Ovary (tissue), 7 donors: ENCODE measurements at regions not wholly inside any gene's neighbourhood (a gene's known extent, or its start where the extent isn't known, plus 50 kb on each side); places are given as distances from the start of the nearest gene placed in this dataset.

ENCODE experiments used
- DNase-seq, 5 donors: peaks; one replicate each; pipeline ENCODE4 v3.0.0-alpha.2; 2019 to 2020
- H3K27ac ChIP-seq, 2 donors: fragments of 200-600 bp; one replicate each; pipeline versions ENCODE4 v1.5.1 to v1.8.0; 2019 to 2022
- H3K27me3 ChIP-seq: fragments of 200-600 bp; one replicate; pipeline ENCODE4 v1.8.0; 2022
- H3K36me3 ChIP-seq: fragments of 200-600 bp; sonication (generic); one replicate; pipeline ENCODE4 v1.5.1; 2019
- H3K4me1 ChIP-seq: one replicate; pipeline ENCODE4 v1.8.1; 2013; ENCODE audit warnings: mild to moderate bottlenecking, moderate library complexity; ENCODE audit not compliant: insufficient read depth
- H3K4me3 ChIP-seq: fragments of 200-600 bp; sonication (generic); one replicate; pipeline ENCODE4 v1.5.1; 2017
- H3K9me3 ChIP-seq, 2 donors: fragments of 200-600 bp in 1 of 2; sonication (generic) in 1 of 2; one replicate each; pipeline versions ENCODE4 v1.5.1 to v1.8.1; 2013 to 2019; ENCODE audit warnings: mild to moderate bottlenecking in 1 of 2, moderate library complexity in 1 of 2
- EP300 ChIP-seq: sonication (generic); formaldehyde crosslinking; IDR thresholded peaks from one replicate; pipeline ENCODE4 v1.6.1; 2017; ENCODE audit warnings: antibody characterized with exemption
- POLR2A ChIP-seq: fragments of 450-650 bp; IDR thresholded peaks from one replicate; pipeline ENCODE4 v1.6.1; 2017; ENCODE audit warnings: antibody characterized with exemption, mild to moderate bottlenecking, moderate library complexity
- WGBS, 3 donors: extraction: QIAGEN DNeasy Blood & Tissue Kit in 1 of 3; methylation state at CpG; one replicate each; pipeline versions ENCODE4 v1.1.5 to v1.1.7; 2013 to 2017; 5-methylcytosine and 5-hydroxymethylcytosine counted together
- intact Hi-C, 4 donors: fragments of 100-400 bp; cut with DNase I; formaldehyde crosslinking; loops; one replicate each; pipeline versions ENCODE4 v1.11.0 to v1.15.1; 2022 to 2023
- TF ChIP-seq, protein P1 (sequence below), 3 donors: fragments of 450-650 bp in 2 of 3; fragments of 200-600 bp in 1 of 3; IDR thresholded peaks; one replicate each; pipeline versions ENCODE4 v1.5.1 to v1.8.0; 2016 to 2022; ENCODE audit warnings: antibody characterized with exemption in 3 of 3, mild to moderate bottlenecking in 1 of 3
- donor health status: DM: no; HTN: no; CAD: no; lungs with moderate emphysema.
- donor health status: DM: no; HTN: no; CAD: no.
- donor health status: Bipolar disorder and iron deficiency.
- donor health status: DM: no; HTN: no; CAD: no.
- donor health status: DM: yes; HTN: yes; CAD: no.

GRCh38 chr12:66744461-66744860, 65.6 kb upstream of the GRIP1 start:
- intact Hi-C loops, result no loop called here

GRCh38 chr12:66744956-66745383, 66.1 kb upstream of the GRIP1 start:
- no peak for DNase-seq
- 60 to 62% (median 61%) methylated on average over 3 of the region's 3 CpGs for WGBS, 3 donors

More at GRCh38 chr12:66744461-66744860, 65.6 kb upstream of the GRIP1 start:
- no peak for TF ChIP-seq EP300
- TF ChIP-seq POLR2A, result no peak
- TF ChIP-seq, protein P1, sequence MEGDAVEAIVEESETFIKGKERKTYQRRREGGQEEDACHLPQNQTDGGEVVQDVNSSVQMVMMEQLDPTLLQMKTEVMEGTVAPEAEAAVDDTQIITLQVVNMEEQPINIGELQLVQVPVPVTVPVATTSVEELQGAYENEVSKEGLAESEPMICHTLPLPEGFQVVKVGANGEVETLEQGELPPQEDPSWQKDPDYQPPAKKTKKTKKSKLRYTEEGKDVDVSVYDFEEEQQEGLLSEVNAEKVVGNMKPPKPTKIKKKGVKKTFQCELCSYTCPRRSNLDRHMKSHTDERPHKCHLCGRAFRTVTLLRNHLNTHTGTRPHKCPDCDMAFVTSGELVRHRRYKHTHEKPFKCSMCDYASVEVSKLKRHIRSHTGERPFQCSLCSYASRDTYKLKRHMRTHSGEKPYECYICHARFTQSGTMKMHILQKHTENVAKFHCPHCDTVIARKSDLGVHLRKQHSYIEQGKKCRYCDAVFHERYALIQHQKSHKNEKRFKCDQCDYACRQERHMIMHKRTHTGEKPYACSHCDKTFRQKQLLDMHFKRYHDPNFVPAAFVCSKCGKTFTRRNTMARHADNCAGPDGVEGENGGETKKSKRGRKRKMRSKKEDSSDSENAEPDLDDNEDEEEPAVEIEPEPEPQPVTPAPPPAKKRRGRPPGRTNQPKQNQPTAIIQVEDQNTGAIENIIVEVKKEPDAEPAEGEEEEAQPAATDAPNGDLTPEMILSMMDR (IDR thresholded peaks at IDR 0.05), result no peak
- H3K27me3 ChIP-seq, result no peaks in the 10 kb centered on the region
- no peak overlapping the region for H3K27ac ChIP-seq
- no peaks in the 10 kb centered on the region for H3K4me1 ChIP-seq
- no peaks in the 10 kb centered on the region for H3K36me3 ChIP-seq
- WGBS, 3 donors, result 58 to 66% (median 62%) methylated on average over 3 of the region's 3 CpGs
- no peak for DNase-seq
- no peak overlapping the region for H3K4me3 ChIP-seq
- H3K9me3 ChIP-seq, result no peaks in the 10 kb centered on the region

DNA sequence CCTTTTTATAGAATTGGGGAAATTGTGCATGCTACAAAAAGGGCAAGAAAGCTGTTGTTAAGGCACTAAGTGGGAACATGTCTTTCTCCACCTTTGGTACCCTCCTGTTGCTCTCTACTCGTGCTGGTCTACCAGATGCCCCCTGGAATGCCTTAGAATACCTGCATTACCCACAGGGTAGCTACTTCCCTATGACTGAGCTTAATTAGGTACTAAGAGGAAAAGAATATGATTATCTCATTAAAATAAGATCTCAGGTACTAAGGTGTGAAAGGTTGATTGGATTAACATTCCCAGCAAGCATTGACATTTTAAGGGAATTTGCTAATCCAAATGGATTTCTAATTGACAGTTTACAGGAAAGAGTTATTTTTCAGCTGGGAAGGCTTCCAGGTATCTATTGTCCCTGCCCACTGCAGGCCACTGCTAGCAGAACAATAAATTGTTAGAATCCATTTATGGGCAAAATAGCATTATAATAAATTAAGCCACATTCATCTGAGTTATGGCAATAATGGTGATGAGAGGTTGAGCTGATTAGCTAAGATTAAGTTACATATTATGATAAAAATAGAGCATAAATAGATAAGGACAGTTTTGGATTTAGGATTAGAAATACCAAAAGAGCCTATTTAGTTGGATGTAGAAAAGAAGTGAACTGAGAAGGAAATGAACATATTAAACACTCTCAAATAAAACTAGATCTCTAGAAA, 67.8 kb upstream of the GRIP1 start:
- WGBS, 3 donors, result 62 to 76% (median 63%) methylated on average over 1 of the region's 1 CpG
- H3K27me3 ChIP-seq, result no peaks in the 10 kb centered on the region
- H3K4me1 ChIP-seq, result no peaks in the 10 kb centered on the region
- no peak for TF ChIP-seq POLR2A
- TF ChIP-seq, protein P1 (IDR thresholded peaks at IDR 0.05), result no peak
- no peak for TF ChIP-seq EP300
- intact Hi-C loops, result no loop called here
- H3K4me3 ChIP-seq, result no peak overlapping the region
- no peaks in the 10 kb centered on the region for H3K36me3 ChIP-seq
- no peak for DNase-seq
- no peaks in the 10 kb centered on the region for H3K9me3 ChIP-seq
- no peak overlapping the region for H3K27ac ChIP-seq

More at GRCh38 chr12:66744956-66745383, 66.1 kb upstream of the GRIP1 start:
- H3K36me3 ChIP-seq, result no peaks in the 10 kb centered on the region
- H3K4me1 ChIP-seq, result no peaks in the 10 kb centered on the region
- no peak overlapping the region for H3K4me3 ChIP-seq
- H3K27me3 ChIP-seq, result no peaks in the 10 kb centered on the region
- no peaks in the 10 kb centered on the region for H3K9me3 ChIP-seq
- TF ChIP-seq POLR2A (no peak), EP300 (no peak)
- TF ChIP-seq, protein P1 (IDR thresholded peaks at IDR 0.05), result no peak
- H3K27ac ChIP-seq, result no peak overlapping the region
- intact Hi-C loops, result no loop called here

DNA sequence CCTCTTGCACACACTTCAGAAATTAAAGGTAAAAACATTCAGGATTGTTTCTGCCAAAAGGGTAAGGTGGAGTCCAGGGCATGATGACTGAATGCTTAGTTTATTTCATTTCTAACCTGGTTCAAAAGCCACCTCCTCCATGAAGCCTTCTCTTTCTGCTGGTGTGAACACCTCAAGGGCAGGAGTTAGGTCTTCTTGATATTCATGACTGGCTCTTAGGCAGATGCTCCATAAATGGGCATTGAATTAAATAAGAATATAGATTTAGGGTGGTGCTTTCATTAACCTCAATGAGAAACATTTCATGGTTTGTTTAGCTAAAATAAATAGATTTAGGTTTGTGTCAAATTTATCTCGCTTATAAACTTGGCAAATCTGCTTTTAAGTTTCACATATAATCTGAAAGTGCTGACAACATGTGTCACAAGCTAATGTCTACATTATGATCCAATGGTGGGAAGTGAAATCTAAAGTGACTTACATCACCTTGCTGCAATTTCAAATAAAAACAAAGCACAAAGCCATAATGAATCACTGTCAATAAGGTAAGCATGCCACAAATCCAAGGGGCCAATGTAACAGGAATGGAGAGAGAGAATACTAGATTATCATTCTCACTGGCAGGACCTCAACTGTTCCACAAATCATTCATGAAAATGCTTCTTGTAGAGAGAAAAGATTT, 72.7 kb upstream of the GRIP1 start:
- TF ChIP-seq EP300 (no peak), POLR2A (no peak)
- TF ChIP-seq, protein P1 (IDR thresholded peaks at IDR 0.05), result no peak
- no peak overlapping the region for H3K4me3 ChIP-seq
- no peak overlapping the region for H3K27ac ChIP-seq
- no peaks in the 10 kb centered on the region for H3K27me3 ChIP-seq
- no peaks in the 10 kb centered on the region for H3K4me1 ChIP-seq
- intact Hi-C loops, result no loop called here
- H3K36me3 ChIP-seq, result no peaks in the 10 kb centered on the region
- 73 to 75% (median 74%) methylated on average over 1 of the region's 1 CpG for WGBS, 3 donors
- DNase-seq, result no peak
- no peaks in the 10 kb centered on the region for H3K9me3 ChIP-seq
